ENCODE measurements at regions not wholly inside any gene's neighbourhood (a gene's known extent, or its start where the extent isn't known, plus 50 kb on each side); places are given as distances from the start of the nearest gene placed in this dataset.

GRCh38 chr9:31089549-31090221, 1294.8 kb upstream of the ACO1 start:
- DNase-seq: no peak

GRCh38 chr9:31100311-31100710, 1284.1 kb upstream of the ACO1 start:
- DNase-seq: no peak

GRCh38 chr9:31103836-31104235, 1280.6 kb upstream of the ACO1 start:
- no peak for DNase-seq

GRCh38 chr9:31104249-31104648, 1280.2 kb upstream of the ACO1 start:
- DNase-seq: no peak

GRCh38 chr9:31112491-31112890, 1272.0 kb upstream of the ACO1 start:
- no peak for DNase-seq

- no peak for DNase-seq
Observed at GRCh38 chr9:31114346-31114745, 1270.1 kb upstream of the ACO1 start.

- peak in 1 of 2 donors; percentile 3 for DNase-seq
Observed at GRCh38 chr9:31119890-31120454, 1264.5 kb upstream of the ACO1 start.

GRCh38 chr9:31124389-31124788, 1260.1 kb upstream of the ACO1 start:
- no peak for DNase-seq

GRCh38 chr9:31135567-31135966, 1248.9 kb upstream of the ACO1 start:
- DNase-seq: no peak

GRCh38 chr9:31136524-31136923, 1247.9 kb upstream of the ACO1 start:
- no peak for DNase-seq

GRCh38 chr9:31137176-31138160, 1247.0 kb upstream of the ACO1 start:
- no peak for DNase-seq

- no peak for DNase-seq
Observed at GRCh38 chr9:31140316-31140715, 1244.1 kb upstream of the ACO1 start.

GRCh38 chr9:31142456-31142855, 1242.0 kb upstream of the ACO1 start:
- DNase-seq: no peak

GRCh38 chr9:31144614-31145013, 1239.8 kb upstream of the ACO1 start:
- DNase-seq: no peak

GRCh38 chr9:31146485-31147166, 1237.8 kb upstream of the ACO1 start:
- DNase-seq: no peak

- DNase-seq: no peak
Observed at GRCh38 chr9:31153250-31153840, 1231.1 kb upstream of the ACO1 start.

GRCh38 chr9:31166516-31166915, 1217.9 kb upstream of the ACO1 start:
- DNase-seq: no peak

GRCh38 chr9:31168161-31168560, 1216.3 kb upstream of the ACO1 start:
- DNase-seq: no peak

GRCh38 chr9:31174681-31175080, 1209.8 kb upstream of the ACO1 start:
- no peak for DNase-seq

- no peak for DNase-seq
Observed at GRCh38 chr9:31183866-31184265, 1200.6 kb upstream of the ACO1 start.

GRCh38 chr9:31185831-31186230, 1198.6 kb upstream of the ACO1 start:
- DNase-seq: no peak

GRCh38 chr9:31188496-31188895, 1195.9 kb upstream of the ACO1 start:
- no peak for DNase-seq

Data from bone marrow (tissue), 2 donors.